NCI-H2227 (cell line): ENCODE measurements at regions not wholly inside any gene's neighbourhood (a gene's known extent, or its start where the extent isn't known, plus 50 kb on each side); places are given as distances from the start of the nearest gene placed in this dataset.
"Not testable (repeated sequence)": the region's sequence is repeated elsewhere in the genome, so short reads cannot be mapped to it uniquely, and the experiment has no call there.

ENCODE experiments used
- DNase-seq: peaks from one replicate; lab custom pipeline; 2025; ENCODE audit not compliant: unreplicated experiment; lab: John Stamatoyannopoulos, UW

GRCh38 chr3:177382944-177383343, 185.7 kb upstream of the TBL1XR1 start:
- DNase-seq: no peak

GRCh38 chr3:177385186-177385585, 187.9 kb upstream of the TBL1XR1 start:
- DNase-seq: no peak

GRCh38 chr3:177385831-177386301, 188.6 kb upstream of the TBL1XR1 start:
- no peak for DNase-seq

GRCh38 chr3:177388209-177388608, 190.9 kb upstream of the TBL1XR1 start:
- DNase-seq: no peak

GRCh38 chr3:177394231-177395024, 197.1 kb upstream of the TBL1XR1 start:
- DNase-seq: not testable (repeated sequence)

- no peak for DNase-seq
Observed at GRCh38 chr3:177396733-177397132, 199.5 kb upstream of the TBL1XR1 start.

- DNase-seq: no peak
Observed at GRCh38 chr3:177401375-177401774, 204.1 kb upstream of the TBL1XR1 start.

- DNase-seq: no peak
Observed at GRCh38 chr3:177402533-177402932, 205.3 kb upstream of the TBL1XR1 start.

- DNase-seq: peak; percentile 27
Observed at GRCh38 chr3:177405191-177405672, 207.9 kb upstream of the TBL1XR1 start.

GRCh38 chr3:177410730-177411129, 213.4 kb upstream of the TBL1XR1 start:
- no peak for DNase-seq

GRCh38 chr3:177411201-177411600, 213.9 kb upstream of the TBL1XR1 start:
- DNase-seq: no peak

GRCh38 chr3:177412677-177413170, 215.4 kb upstream of the TBL1XR1 start:
- not testable (repeated sequence) for DNase-seq

GRCh38 chr3:177414093-177414492, 216.8 kb upstream of the TBL1XR1 start:
- DNase-seq: no peak

GRCh38 chr3:177418787-177419186, 221.5 kb upstream of the TBL1XR1 start:
- no peak for DNase-seq

GRCh38 chr3:177419904-177420601, 222.8 kb upstream of the TBL1XR1 start:
- no peak for DNase-seq

GRCh38 chr3:177420651-177421480, 223.6 kb upstream of the TBL1XR1 start:
- DNase-seq: no peak

GRCh38 chr3:177421481-177421785, 224.2 kb upstream of the TBL1XR1 start:
- no peak for DNase-seq

- DNase-seq: no peak
Observed at GRCh38 chr3:177424521-177424920, 227.2 kb upstream of the TBL1XR1 start.

- DNase-seq: no peak
Observed at GRCh38 chr3:177425042-177425441, 227.8 kb upstream of the TBL1XR1 start.

GRCh38 chr3:177426106-177426877, 229.0 kb upstream of the TBL1XR1 start:
- DNase-seq: no peak
